ENCODE measurements at regions not wholly inside any gene's neighbourhood (a gene's known extent, or its start where the extent isn't known, plus 50 kb on each side); places are given as distances from the start of the nearest gene placed in this dataset.

DNA sequence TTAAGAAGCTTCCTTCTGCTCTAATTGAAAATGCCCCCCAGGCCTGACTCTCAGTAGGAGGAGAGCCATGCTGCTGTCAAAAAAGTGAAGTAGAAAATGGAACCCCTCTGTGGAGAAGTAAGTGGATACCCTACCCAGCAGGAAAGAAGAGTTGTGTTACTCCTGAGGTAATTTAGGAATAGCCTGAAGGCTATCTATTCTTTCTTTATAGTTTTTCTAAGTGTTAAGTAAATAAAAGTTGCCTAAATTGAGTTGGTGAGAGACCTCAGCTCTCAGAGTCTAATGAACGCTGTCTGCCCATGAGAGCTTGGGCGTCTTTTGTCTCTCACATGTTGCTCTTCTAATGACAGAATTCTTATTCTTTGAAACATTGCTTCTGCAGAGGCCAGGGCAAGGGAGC is 116.2 kb downstream of the NSUN3 start:
- DNase-seq (no peak), ATAC-seq (replicated peaks) (no peak)
- Mint-ChIP-seq H3K4me3 (no peak overlapping the region), H3K27me3 (no peaks in the 10 kb centered on the region), H3K4me1 (ENCODE audit: low read depth in 2 of 2) (peaks cover 0 to 1% of the 10 kb centered on the region in 2 donors), H3K27ac (no peak overlapping the region), H3K9me3 (no peaks in the 10 kb centered on the region), H3K36me3 (ENCODE audit: insufficient read depth) (no peaks in the 10 kb centered on the region)

DNA sequence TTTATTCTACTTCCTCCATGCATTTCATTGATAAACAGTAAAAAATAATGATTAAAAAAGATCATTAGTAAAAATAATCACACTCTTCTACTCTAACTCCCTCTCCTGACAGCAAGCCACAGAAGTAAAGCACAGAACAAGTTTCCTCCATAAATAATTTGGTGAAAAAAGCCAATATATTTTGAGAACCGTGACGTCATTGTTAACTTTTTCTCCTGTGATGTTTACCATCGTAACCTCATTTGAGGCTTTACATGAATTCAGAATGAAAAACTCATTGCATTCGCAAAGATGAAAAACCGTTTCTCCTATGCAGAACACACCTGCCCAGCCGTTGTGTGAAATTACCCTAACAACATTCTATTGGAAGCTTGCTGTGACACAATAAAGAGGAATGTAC is 120.7 kb downstream of the NSUN3 start:
- H3K4me1 Mint-ChIP-seq (ENCODE audit: low read depth in 2 of 2) = no peaks in the 10 kb centered on the region
- DNase-seq = no peak
- H3K36me3 Mint-ChIP-seq (ENCODE audit: insufficient read depth) = no peaks in the 10 kb centered on the region

DNA sequence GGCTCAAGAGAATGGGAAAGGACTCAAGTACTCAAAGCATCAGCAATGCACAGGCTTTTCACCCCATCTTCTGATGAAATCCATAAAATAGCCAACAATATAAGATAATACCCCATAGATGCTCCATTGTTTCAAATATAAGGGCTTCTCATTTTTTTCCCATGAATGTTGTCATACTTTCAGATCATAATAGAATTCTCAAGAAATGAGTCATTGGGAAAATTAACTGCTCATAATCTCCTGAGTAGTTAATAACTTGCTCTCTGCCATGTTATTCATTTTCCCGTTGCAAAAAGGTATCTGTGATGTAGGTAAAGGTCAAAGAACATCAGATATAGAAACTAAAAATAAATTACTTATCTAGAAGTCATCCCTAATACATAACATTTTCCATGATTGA is 121.9 kb downstream of the NSUN3 start:
- H3K27ac Mint-ChIP-seq = no peak overlapping the region
- no peak overlapping the region for H3K4me3 Mint-ChIP-seq
- no peaks in the 10 kb centered on the region for H3K36me3 Mint-ChIP-seq (ENCODE audit: insufficient read depth)
- no peak for ATAC-seq (replicated peaks)
- no peaks in the 10 kb centered on the region for H3K9me3 Mint-ChIP-seq
- no peaks in the 10 kb centered on the region for H3K4me1 Mint-ChIP-seq (ENCODE audit: low read depth in 2 of 2)
- no peaks in the 10 kb centered on the region for H3K27me3 Mint-ChIP-seq
- no peak for DNase-seq

More for the DNA sequence above, 120.7 kb downstream of the NSUN3 start:
- ATAC-seq (replicated peaks) = no peak
- Mint-ChIP-seq H3K27me3 (no peaks in the 10 kb centered on the region), H3K27ac (no peak overlapping the region), H3K4me3 (no peak overlapping the region), H3K9me3 (no peaks in the 10 kb centered on the region)

DNA sequence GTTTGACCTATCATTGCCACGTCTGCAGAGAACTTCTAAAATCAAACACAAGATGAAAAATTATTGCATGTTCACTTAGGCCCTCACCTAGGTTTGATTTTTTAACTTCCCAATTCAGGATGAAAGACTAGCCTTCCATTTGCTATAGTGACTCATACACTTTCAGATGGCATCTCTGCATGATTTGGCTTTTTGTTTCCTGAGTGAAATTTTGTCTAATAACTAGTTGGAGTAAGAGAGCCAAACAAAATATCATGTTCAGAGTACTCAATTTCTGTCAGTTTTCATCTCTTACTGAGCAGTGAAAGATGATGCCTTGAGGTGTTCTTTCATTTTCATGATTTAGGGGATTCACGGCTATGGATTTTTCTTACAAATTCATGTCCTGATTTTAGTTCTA is 122.9 kb downstream of the NSUN3 start:
- no peak overlapping the region for H3K27ac Mint-ChIP-seq
- no peaks in the 10 kb centered on the region for H3K4me1 Mint-ChIP-seq (ENCODE audit: low read depth in 2 of 2)
- no peak for DNase-seq
- H3K9me3 Mint-ChIP-seq = no peaks in the 10 kb centered on the region
- no peak overlapping the region for H3K4me3 Mint-ChIP-seq
- no peak for ATAC-seq (replicated peaks)
- H3K36me3 Mint-ChIP-seq (ENCODE audit: insufficient read depth) = no peaks in the 10 kb centered on the region
- H3K27me3 Mint-ChIP-seq = no peaks in the 10 kb centered on the region

DNA sequence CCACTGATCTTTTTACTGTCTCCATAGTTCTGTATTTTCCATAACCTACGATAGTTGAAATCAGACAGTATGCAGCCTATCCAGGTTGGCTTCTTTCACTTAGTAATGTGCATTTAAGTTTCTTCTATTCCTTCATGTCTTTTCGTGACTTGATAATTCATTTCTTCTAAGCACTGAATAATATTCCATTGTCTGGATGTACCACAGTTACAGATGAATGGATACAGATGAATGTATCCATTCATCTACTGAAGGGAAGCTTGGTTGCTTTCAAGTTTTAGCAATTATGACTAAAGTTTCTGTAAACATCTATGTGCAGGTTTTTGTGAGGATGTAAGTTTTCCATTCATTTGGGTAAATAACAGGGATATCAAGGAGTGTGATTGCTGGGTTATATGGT is 124.8 kb downstream of the NSUN3 start:
- Mint-ChIP-seq H3K27me3 (no peaks in the 10 kb centered on the region), H3K27ac (no peak overlapping the region), H3K4me1 (ENCODE audit: low read depth in 2 of 2) (no peaks in the 10 kb centered on the region), H3K4me3 (no peak overlapping the region), H3K9me3 (no peaks in the 10 kb centered on the region), H3K36me3 (ENCODE audit: insufficient read depth) (no peaks in the 10 kb centered on the region)
- ATAC-seq (replicated peaks) (no peak), DNase-seq (no peak)

DNA sequence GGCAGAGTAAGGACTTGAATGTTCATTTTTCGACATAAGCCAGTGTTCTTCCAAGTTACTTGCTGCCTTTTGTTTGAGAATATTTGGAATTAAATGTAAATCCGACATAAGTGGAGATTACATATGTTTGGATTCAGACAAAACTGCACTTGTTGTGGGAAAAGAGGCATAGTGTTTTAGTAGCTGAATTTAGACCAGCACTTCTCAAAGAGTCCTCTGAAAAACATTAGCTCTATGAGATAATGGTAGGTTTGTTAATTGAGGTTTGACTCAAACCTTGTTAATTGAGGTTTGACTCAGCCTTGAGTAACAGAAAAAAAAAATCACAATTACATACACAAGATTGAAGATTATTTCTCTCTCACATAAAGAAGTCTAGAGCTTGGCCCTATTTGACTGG is 132.5 kb downstream of the NSUN3 start:
- Mint-ChIP-seq H3K4me3 (no peak overlapping the region), H3K27me3 (no peaks in the 10 kb centered on the region), H3K36me3 (ENCODE audit: insufficient read depth) (no peaks in the 10 kb centered on the region), H3K9me3 (peaks cover 0 to 3% of the 10 kb centered on the region in 2 donors), H3K27ac (no peak overlapping the region), H3K4me1 (ENCODE audit: low read depth in 2 of 2) (no peaks in the 10 kb centered on the region)
- ATAC-seq (replicated peaks) (no peak), DNase-seq (no peak)

DNA sequence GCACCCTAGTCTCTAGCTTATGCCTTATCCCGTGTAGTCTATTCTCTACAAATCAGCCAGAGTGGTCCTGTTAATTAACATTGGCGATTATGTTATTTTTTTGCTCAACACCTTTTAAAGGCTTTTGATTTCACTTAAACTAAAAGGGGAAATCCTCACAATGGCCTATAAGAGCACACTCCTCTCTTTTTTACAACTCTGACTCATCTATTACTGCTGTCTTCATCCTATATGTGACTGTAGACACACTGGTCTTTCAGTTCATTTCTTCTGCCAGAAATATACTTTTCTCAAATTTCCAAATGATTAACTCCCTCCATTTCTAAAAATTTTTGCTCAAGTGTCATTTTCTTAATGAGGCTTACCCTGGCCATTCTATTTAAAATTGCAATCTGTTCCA is 143.4 kb downstream of the NSUN3 start:
- no peak for DNase-seq
- no peak overlapping the region for H3K4me3 Mint-ChIP-seq
- H3K27ac Mint-ChIP-seq = no peak overlapping the region
- peaks cover 0 to 11% of the 10 kb centered on the region in 2 donors for H3K27me3 Mint-ChIP-seq
- ATAC-seq (replicated peaks) = no peak
- no peaks in the 10 kb centered on the region for H3K36me3 Mint-ChIP-seq (ENCODE audit: insufficient read depth)
- H3K9me3 Mint-ChIP-seq = peaks cover 0 to 1% of the 10 kb centered on the region in 2 donors
- no peaks in the 10 kb centered on the region for H3K4me1 Mint-ChIP-seq (ENCODE audit: low read depth in 2 of 2)

DNA sequence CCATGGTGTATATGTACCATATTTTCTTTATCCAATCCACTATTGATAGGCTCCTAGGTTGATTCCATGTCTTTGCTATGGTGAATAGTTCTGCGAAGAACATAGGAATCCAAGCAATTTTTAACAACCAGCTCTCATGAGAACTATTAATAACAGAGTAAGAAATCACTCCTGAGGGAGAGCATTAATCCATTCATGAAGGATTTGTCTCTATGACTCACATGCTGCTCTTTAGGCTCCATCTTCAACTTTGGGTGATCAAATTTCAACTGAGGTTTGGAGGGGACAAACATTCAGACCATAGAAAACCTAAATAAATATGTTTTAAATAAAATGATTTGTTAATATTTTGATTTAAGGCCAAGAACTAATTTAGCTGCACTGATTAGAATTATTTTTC is 147.4 kb downstream of the NSUN3 start:
- no peak for ATAC-seq (replicated peaks)
- Mint-ChIP-seq H3K27ac (no peak overlapping the region), H3K4me1 (ENCODE audit: low read depth in 2 of 2) (no peaks in the 10 kb centered on the region), H3K27me3 (no peaks in the 10 kb centered on the region), H3K9me3 (no peaks in the 10 kb centered on the region), H3K4me3 (no peak overlapping the region), H3K36me3 (ENCODE audit: insufficient read depth) (no peaks in the 10 kb centered on the region)
- DNase-seq = no peak

DNA sequence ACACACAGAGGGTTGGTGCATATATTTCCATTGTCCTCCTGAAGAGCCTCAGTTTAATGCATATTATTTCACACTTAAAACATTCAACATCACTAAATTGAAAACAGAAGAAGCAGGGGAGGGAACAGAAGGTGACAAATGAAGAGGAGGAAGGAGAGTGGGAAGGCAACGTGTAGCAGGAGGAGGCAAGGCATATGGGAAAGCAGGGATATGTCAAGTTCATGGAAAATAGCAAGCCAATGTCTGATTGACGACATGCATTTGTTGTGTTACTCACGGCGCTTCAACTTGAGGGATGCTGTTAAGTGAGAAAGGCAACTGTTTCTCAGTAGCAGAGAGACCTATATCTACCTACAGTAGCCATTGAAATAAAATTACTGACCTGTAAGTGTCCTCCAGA is 154.5 kb downstream of the NSUN3 start:
- ATAC-seq (replicated peaks) (no peak), DNase-seq (no peak)
- Mint-ChIP-seq H3K4me1 (ENCODE audit: low read depth in 2 of 2) (no peaks in the 10 kb centered on the region), H3K4me3 (no peak overlapping the region), H3K27ac (no peak overlapping the region), H3K9me3 (peaks cover 0 to 5% of the 10 kb centered on the region in 2 donors), H3K27me3 (no peaks in the 10 kb centered on the region), H3K36me3 (ENCODE audit: insufficient read depth) (no peaks in the 10 kb centered on the region)

DNA sequence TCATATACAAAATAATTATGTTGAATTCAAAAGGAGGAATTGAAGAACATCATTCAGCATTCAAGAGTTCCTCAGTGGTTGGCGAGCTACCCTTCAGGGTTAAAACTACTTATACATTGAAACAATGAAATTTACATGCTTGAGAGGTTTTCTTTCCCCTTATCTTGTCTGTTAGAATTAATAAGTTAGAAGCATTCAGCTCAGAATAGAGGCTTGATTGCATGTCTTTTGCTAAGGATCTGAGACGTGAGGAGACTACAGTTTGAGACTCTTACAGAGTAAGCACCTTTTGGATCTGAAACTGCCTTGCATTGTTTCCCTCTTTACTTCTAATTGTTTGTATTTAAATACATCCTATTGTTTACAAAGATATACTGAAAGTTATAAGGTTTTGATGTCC is 157.6 kb downstream of the NSUN3 start:
- H3K27me3 Mint-ChIP-seq = no peaks in the 10 kb centered on the region
- no peak overlapping the region for H3K27ac Mint-ChIP-seq
- DNase-seq (no peak), ATAC-seq (replicated peaks) (no peak)
- no peak overlapping the region for H3K4me3 Mint-ChIP-seq
- peaks cover 0 to 5% of the 10 kb centered on the region in 2 donors for H3K9me3 Mint-ChIP-seq
- no peaks in the 10 kb centered on the region for H3K36me3 Mint-ChIP-seq (ENCODE audit: insufficient read depth)
- no peaks in the 10 kb centered on the region for H3K4me1 Mint-ChIP-seq (ENCODE audit: low read depth in 2 of 2)

DNA sequence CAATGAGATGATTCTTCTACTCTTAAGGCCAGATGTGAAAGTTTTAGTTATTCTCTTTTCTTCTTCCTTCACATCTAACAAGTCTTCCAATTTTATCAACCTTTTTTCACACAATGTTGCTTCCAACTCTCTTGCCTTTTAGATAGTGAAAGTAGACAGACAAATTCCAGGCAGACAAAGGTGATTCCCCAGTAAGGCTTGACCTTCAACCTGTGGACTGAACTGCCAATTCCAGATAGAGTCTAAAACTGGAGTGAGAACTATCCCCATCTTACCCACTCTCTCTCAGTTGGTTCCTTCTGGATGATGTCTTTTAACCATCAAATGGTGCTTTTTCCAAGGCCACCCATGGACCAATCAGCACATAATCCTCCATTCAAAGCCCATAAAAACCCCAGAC is 159.0 kb downstream of the NSUN3 start:
- ATAC-seq (replicated peaks) = no peak
- Mint-ChIP-seq H3K4me3 (no peak overlapping the region), H3K27me3 (no peaks in the 10 kb centered on the region), H3K9me3 (peaks cover 0 to 5% of the 10 kb centered on the region in 2 donors), H3K27ac (no peak overlapping the region), H3K36me3 (ENCODE audit: insufficient read depth) (no peaks in the 10 kb centered on the region), H3K4me1 (ENCODE audit: low read depth in 2 of 2) (no peaks in the 10 kb centered on the region)
- DNase-seq = no peak

DNA sequence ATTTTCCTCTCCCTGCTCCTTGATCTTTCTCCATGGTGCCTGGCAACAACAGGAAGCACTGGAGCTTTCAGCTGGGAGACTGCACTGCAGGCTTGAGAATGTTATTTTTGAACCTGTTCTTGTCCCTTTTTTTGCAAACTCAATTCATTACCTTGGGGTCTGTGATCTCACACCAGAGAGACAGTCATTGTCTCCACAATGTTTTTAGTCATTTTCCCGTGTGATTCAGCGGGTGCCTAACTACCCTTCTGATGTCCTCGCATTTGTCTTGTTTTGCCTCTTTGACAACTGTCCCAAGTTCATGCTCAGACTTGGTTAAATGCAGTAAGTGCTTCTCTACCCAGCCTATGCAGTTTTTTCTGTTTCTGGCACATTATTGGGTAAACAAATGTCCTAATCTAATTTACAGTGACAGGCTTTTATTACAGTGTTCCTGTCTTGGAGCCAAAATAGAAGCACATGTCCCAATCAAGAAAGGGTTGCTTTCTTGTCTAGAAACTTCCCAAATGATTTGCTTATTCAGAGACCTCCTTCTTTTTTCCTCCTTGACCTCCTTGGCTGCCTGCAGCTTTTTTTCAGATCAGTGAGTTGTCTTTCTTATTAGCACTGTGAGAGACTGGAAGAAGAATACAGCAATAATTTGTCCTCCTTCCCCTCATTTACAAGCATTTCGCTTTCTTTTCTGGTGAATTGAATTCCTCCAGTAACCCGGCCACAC is 162.4 kb downstream of the NSUN3 start:
- H3K36me3 Mint-ChIP-seq (ENCODE audit: insufficient read depth) = no peaks in the 10 kb centered on the region
- no peak for DNase-seq
- ATAC-seq (replicated peaks) = no peak

DNA sequence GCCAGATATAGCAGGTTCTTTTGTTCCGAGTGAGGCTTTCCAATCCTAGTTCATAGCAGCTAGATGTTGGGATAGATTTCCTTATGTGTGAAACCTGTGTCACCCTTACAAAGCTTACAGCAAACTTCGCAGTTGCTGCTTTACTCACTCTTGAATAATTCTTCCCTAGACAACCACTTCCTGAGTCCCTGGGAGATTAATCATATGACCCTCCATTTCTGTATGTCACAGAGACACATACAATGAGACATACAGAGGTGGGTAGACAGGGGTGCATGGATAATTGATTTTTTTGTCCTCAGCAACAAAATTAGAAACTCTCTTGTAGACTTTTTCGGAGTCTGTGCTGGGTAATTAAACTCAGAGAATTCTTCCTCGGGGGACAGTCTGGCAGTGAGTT is 163.2 kb downstream of the NSUN3 start:
- Mint-ChIP-seq H3K9me3 (peaks cover 0 to 7% of the 10 kb centered on the region in 2 donors), H3K36me3 (ENCODE audit: insufficient read depth) (no peaks in the 10 kb centered on the region), H3K27ac (no peak overlapping the region), H3K27me3 (no peaks in the 10 kb centered on the region), H3K4me3 (no peak overlapping the region), H3K4me1 (ENCODE audit: low read depth in 2 of 2) (no peaks in the 10 kb centered on the region)
- ATAC-seq (replicated peaks) (no peak), DNase-seq (no peak)

More for the DNA sequence above, 162.4 kb downstream of the NSUN3 start:
- H3K27ac Mint-ChIP-seq = no peak overlapping the region
- H3K4me3 Mint-ChIP-seq = no peak overlapping the region
- H3K9me3 Mint-ChIP-seq = peaks cover 0 to 7% of the 10 kb centered on the region in 2 donors
- no peaks in the 10 kb centered on the region for H3K27me3 Mint-ChIP-seq
- no peaks in the 10 kb centered on the region for H3K4me1 Mint-ChIP-seq (ENCODE audit: low read depth in 2 of 2)

DNA sequence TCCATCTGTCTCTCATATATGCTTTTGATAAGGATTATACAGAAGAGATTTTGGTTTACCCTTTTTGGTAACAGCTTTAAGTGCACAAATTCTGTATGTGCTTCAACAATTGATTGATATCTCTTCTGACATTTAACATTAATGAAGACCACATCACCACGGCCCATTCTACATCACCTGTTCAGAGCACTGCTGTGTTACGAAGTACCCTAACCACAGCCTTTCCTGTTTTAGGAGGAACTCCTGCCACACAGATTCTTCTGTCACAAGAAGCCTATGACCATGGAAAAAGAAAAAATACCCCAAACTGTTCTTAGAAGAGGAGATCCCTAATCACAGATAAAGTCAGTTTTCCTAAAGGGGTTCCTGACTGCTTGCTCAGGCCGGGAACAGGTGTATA is 170.1 kb downstream of the NSUN3 start:
- Mint-ChIP-seq H3K4me3 (no peak overlapping the region), H3K4me1 (ENCODE audit: low read depth in 2 of 2) (no peaks in the 10 kb centered on the region), H3K36me3 (ENCODE audit: insufficient read depth) (no peaks in the 10 kb centered on the region), H3K27ac (no peak overlapping the region), H3K9me3 (peaks cover 0 to 2% of the 10 kb centered on the region in 2 donors), H3K27me3 (no peaks in the 10 kb centered on the region)
- ATAC-seq (replicated peaks) = no peak
- DNase-seq = no peak
